ENCODE measurements at regions not wholly inside any gene's neighbourhood (a gene's known extent, or its start where the extent isn't known, plus 50 kb on each side); places are given as distances from the start of the nearest gene placed in this dataset.

DNA sequence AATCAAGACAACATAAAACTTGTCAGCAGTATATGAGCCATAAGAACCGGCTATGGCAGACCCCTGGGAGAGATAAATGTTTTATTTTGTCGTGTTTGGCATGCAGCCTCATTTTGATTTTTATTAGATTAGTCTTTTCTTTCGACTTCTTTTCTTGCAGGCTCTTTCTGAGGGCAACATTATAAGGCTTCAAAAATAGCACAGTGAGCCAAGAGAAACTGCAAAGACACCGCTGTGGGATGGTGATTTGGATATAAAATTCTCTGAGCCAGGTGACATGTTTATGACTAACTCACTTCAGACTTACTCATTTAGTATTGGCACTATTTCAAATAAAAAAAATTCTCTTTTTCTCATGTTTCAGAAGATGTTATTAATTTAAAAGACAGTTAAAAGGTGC lies 96.8 kb upstream of the PKP2 start:
- TF ChIP-seq, protein P1, sequence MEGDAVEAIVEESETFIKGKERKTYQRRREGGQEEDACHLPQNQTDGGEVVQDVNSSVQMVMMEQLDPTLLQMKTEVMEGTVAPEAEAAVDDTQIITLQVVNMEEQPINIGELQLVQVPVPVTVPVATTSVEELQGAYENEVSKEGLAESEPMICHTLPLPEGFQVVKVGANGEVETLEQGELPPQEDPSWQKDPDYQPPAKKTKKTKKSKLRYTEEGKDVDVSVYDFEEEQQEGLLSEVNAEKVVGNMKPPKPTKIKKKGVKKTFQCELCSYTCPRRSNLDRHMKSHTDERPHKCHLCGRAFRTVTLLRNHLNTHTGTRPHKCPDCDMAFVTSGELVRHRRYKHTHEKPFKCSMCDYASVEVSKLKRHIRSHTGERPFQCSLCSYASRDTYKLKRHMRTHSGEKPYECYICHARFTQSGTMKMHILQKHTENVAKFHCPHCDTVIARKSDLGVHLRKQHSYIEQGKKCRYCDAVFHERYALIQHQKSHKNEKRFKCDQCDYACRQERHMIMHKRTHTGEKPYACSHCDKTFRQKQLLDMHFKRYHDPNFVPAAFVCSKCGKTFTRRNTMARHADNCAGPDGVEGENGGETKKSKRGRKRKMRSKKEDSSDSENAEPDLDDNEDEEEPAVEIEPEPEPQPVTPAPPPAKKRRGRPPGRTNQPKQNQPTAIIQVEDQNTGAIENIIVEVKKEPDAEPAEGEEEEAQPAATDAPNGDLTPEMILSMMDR (IDR thresholded peaks at IDR 0.05; ENCODE audit: poor library complexity) = no peak
- TF ChIP-seq EZH2 (IDR thresholded peaks at IDR 0.05; ENCODE audit: borderline replicate concordance) = no peak

All from hepatocyte (in vitro differentiated cells).